K562 (cell line): ENCODE measurements at regions not wholly inside any gene's neighbourhood (a gene's known extent, or its start where the extent isn't known, plus 50 kb on each side); places are given as distances from the start of the nearest gene placed in this dataset.

Source experiments
- BRF1 ChIP-seq: IDR thresholded peaks from 3 replicates; pipeline ENCODE4 v1.6.1; 2011; ENCODE audit warnings: borderline replicate concordance, mild to moderate bottlenecking; ENCODE audit not compliant: insufficient read length; ENCODE audit errors: extremely low read depth
- KAT2B ChIP-seq: IDR thresholded peaks from one replicate; pipeline ENCODE4 v1.6.1; 2012; ENCODE audit warnings: low read depth, mild to moderate bottlenecking, control low read depth, inconsistent platforms, low read length, moderate library complexity
- KDM1A ChIP-seq, 2 experiments: fragments of 450-650 bp; IDR thresholded peaks; 2 replicates each; pipeline ENCODE4 v1.6.1; 2016; ENCODE audit warnings: mild to moderate bottlenecking in 2 of 2
- PRMT5 ChIP-seq: sonication (generic); formaldehyde crosslinking; IDR thresholded peaks from 2 replicates; pipeline ENCODE4 v1.5.0; 2020; ENCODE audit warnings: missing genetic modification reagents
- SLC30A9 ChIP-seq: fragments of 250-450 bp; sonication (Bioruptor Pico); IDR thresholded peaks from 2 replicates; pipeline ENCODE4 v1.8.0; 2022; ENCODE audit warnings: mild to moderate bottlenecking, moderate library complexity
- SMARCE1 ChIP-seq: fragments of 450-650 bp; IDR thresholded peaks from 2 replicates; pipeline ENCODE4 v1.7.1; 2016; ENCODE audit warnings: mild to moderate bottlenecking
- SNRNP70 ChIP-seq: fragments of 200-400 bp; formaldehyde crosslinking; optimal IDR thresholded peaks from 2 replicates; pipeline ENCODE3; 2017; ENCODE audit warnings: low read depth, low read length
- SREBF1 ChIP-seq: fragments of 150-350 bp; IDR thresholded peaks from 2 replicates; pipeline ENCODE4 v1.6.1; 2014; ENCODE audit warnings: antibody characterized with exemption, low read depth, low read length, borderline replicate concordance
- SREBF2 ChIP-seq: sonication (generic); formaldehyde crosslinking; IDR thresholded peaks from 2 replicates; pipeline ENCODE4 v1.4.0; 2020; ENCODE audit warnings: mild to moderate bottlenecking, missing genetic modification reagents
- ZBED1 ChIP-seq: IDR thresholded peaks from 2 replicates; pipeline ENCODE4 v1.6.1; 2014
- ZNF282 ChIP-seq: sonication (generic); formaldehyde crosslinking; IDR thresholded peaks from 2 replicates; pipeline ENCODE4 v1.8.1; 2023; ENCODE audit warnings: missing genetic modification reagents
- ZNF384 ChIP-seq: IDR thresholded peaks from 2 replicates; pipeline ENCODE4 v1.6.1; 2012; ENCODE audit warnings: low read depth, low read length, improper control_type of control experiment
- ZNF609 ChIP-seq: sonication (generic); formaldehyde crosslinking; IDR thresholded peaks from 2 replicates; pipeline ENCODE4 v1.8.1; 2023; ENCODE audit warnings: missing genetic modification reagents, mild to moderate bottlenecking, borderline replicate concordance
- ZNF764 ChIP-seq: fragments of 250-450 bp; sonication (Bioruptor Pico); IDR thresholded peaks from 2 replicates; pipeline ENCODE4 v1.4.0; 2020; ENCODE audit warnings: low read depth, mild to moderate bottlenecking, moderate library complexity
- TF ChIP-seq, protein P1 (sequence below): fragments of 200-600 bp; sonication (generic); IDR thresholded peaks from one replicate; pipeline ENCODE4 v1.6.1; 2012; ENCODE audit warnings: mild to moderate bottlenecking, low read depth, low read length, inconsistent platforms

DNA sequence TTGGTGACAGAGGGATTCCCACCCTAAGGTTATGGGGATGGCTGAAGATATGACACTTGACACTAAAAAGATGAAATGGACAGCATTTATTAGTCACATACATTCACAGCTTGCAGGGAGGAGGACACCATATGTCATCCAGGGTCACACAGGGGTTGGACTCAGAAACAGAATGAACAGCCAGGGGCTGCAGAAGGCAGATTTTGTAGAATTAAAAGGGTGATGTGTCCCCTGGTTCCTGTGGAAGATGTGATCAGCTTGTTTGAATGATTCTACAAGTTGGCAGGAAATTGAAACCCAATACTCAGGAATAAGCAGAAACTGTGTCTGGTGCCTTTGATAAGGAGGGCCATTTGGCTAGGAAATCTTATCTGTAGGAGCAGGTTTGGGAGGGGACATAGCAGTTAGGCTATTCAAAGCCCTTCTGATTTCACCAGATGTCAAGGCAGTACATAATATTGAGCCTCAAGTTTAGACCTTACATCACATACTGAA lies 102.3 kb upstream of the GRIN3A start (continued):
- TF ChIP-seq PRMT5 (CRISPR knock-in tag): no peak
- TF ChIP-seq ZNF764 (CRISPR knock-in tag): no peak
- TF ChIP-seq ZNF282 (CRISPR knock-in tag): no peak
- TF ChIP-seq, protein P1, sequence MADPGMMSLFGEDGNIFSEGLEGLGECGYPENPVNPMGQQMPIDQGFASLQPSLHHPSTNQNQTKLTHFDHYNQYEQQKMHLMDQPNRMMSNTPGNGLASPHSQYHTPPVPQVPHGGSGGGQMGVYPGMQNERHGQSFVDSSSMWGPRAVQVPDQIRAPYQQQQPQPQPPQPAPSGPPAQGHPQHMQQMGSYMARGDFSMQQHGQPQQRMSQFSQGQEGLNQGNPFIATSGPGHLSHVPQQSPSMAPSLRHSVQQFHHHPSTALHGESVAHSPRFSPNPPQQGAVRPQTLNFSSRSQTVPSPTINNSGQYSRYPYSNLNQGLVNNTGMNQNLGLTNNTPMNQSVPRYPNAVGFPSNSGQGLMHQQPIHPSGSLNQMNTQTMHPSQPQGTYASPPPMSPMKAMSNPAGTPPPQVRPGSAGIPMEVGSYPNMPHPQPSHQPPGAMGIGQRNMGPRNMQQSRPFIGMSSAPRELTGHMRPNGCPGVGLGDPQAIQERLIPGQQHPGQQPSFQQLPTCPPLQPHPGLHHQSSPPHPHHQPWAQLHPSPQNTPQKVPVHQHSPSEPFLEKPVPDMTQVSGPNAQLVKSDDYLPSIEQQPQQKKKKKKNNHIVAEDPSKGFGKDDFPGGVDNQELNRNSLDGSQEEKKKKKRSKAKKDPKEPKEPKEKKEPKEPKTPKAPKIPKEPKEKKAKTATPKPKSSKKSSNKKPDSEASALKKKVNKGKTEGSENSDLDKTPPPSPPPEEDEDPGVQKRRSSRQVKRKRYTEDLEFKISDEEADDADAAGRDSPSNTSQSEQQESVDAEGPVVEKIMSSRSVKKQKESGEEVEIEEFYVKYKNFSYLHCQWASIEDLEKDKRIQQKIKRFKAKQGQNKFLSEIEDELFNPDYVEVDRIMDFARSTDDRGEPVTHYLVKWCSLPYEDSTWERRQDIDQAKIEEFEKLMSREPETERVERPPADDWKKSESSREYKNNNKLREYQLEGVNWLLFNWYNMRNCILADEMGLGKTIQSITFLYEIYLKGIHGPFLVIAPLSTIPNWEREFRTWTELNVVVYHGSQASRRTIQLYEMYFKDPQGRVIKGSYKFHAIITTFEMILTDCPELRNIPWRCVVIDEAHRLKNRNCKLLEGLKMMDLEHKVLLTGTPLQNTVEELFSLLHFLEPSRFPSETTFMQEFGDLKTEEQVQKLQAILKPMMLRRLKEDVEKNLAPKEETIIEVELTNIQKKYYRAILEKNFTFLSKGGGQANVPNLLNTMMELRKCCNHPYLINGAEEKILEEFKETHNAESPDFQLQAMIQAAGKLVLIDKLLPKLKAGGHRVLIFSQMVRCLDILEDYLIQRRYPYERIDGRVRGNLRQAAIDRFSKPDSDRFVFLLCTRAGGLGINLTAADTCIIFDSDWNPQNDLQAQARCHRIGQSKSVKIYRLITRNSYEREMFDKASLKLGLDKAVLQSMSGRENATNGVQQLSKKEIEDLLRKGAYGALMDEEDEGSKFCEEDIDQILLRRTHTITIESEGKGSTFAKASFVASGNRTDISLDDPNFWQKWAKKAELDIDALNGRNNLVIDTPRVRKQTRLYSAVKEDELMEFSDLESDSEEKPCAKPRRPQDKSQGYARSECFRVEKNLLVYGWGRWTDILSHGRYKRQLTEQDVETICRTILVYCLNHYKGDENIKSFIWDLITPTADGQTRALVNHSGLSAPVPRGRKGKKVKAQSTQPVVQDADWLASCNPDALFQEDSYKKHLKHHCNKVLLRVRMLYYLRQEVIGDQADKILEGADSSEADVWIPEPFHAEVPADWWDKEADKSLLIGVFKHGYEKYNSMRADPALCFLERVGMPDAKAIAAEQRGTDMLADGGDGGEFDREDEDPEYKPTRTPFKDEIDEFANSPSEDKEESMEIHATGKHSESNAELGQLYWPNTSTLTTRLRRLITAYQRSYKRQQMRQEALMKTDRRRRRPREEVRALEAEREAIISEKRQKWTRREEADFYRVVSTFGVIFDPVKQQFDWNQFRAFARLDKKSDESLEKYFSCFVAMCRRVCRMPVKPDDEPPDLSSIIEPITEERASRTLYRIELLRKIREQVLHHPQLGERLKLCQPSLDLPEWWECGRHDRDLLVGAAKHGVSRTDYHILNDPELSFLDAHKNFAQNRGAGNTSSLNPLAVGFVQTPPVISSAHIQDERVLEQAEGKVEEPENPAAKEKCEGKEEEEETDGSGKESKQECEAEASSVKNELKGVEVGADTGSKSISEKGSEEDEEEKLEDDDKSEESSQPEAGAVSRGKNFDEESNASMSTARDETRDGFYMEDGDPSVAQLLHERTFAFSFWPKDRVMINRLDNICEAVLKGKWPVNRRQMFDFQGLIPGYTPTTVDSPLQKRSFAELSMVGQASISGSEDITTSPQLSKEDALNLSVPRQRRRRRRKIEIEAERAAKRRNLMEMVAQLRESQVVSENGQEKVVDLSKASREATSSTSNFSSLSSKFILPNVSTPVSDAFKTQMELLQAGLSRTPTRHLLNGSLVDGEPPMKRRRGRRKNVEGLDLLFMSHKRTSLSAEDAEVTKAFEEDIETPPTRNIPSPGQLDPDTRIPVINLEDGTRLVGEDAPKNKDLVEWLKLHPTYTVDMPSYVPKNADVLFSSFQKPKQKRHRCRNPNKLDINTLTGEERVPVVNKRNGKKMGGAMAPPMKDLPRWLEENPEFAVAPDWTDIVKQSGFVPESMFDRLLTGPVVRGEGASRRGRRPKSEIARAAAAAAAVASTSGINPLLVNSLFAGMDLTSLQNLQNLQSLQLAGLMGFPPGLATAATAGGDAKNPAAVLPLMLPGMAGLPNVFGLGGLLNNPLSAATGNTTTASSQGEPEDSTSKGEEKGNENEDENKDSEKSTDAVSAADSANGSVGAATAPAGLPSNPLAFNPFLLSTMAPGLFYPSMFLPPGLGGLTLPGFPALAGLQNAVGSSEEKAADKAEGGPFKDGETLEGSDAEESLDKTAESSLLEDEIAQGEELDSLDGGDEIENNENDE: no peak
- TF ChIP-seq BRF1: no peak
- no peak for TF ChIP-seq SREBF2
- no peak for TF ChIP-seq ZNF609 (CRISPR knock-in tag)
- no peak for TF ChIP-seq SLC30A9
- peak; percentile 99 for TF ChIP-seq KDM1A (IDR thresholded peaks at IDR 0.05)
- TF ChIP-seq SMARCE1: peak; percentile 99
- TF ChIP-seq ZBED1: peak; percentile 94
- TF ChIP-seq KAT2B: no peak
- no peak for TF ChIP-seq SREBF1
- TF ChIP-seq ZNF384: no peak
- TF ChIP-seq SNRNP70: no peak
